ENCODE measurements at regions not wholly inside any gene's neighbourhood (a gene's known extent, or its start where the extent isn't known, plus 50 kb on each side); places are given as distances from the start of the nearest gene placed in this dataset.

DNA sequence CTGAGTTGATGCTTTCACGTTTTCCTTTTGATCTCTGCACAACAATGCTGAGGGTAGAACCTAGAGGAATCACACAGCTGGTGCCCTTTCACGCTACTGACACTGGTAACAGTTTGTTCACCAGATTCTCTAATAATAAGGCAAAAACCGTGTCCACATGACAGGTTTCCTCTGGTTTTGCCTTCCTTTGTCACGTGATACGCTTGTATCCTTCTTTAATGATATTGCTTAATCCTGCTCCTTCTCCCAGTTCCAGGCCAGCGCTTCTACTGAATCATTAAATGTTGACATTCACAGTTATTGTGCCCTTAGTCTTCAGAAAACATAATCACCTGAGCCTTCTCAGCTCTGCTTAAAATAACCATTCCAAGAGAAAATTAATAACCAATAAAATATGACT lies 978.2 kb upstream of the NCAM2 start:
- TF ChIP-seq EP300 (IDR thresholded peaks at IDR 0.05; ENCODE audit: borderline replicate concordance) (no peak), RAD21 (IDR thresholded peaks at IDR 0.05; ENCODE audit: low read depth) (no peak), YY1 (IDR thresholded peaks at IDR 0.05; ENCODE audit: low read depth) (no peak), CEBPB (IDR thresholded peaks at IDR 0.05) (no peak)
- TF ChIP-seq, protein P1, sequence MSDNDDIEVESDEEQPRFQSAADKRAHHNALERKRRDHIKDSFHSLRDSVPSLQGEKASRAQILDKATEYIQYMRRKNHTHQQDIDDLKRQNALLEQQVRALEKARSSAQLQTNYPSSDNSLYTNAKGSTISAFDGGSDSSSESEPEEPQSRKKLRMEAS (IDR thresholded peaks at IDR 0.05), result no peak
